Limb (tissue), 2 donors: ENCODE measurements at regions not wholly inside any gene's neighbourhood (a gene's known extent, or its start where the extent isn't known, plus 50 kb on each side); places are given as distances from the start of the nearest gene placed in this dataset.

Source experiments
- DNase-seq, 2 donors: peaks; one replicate each; pipeline ENCODE4 v3.0.0-alpha.2; 2016; ENCODE audit errors: extremely low spot score in 2 of 2

DNA sequence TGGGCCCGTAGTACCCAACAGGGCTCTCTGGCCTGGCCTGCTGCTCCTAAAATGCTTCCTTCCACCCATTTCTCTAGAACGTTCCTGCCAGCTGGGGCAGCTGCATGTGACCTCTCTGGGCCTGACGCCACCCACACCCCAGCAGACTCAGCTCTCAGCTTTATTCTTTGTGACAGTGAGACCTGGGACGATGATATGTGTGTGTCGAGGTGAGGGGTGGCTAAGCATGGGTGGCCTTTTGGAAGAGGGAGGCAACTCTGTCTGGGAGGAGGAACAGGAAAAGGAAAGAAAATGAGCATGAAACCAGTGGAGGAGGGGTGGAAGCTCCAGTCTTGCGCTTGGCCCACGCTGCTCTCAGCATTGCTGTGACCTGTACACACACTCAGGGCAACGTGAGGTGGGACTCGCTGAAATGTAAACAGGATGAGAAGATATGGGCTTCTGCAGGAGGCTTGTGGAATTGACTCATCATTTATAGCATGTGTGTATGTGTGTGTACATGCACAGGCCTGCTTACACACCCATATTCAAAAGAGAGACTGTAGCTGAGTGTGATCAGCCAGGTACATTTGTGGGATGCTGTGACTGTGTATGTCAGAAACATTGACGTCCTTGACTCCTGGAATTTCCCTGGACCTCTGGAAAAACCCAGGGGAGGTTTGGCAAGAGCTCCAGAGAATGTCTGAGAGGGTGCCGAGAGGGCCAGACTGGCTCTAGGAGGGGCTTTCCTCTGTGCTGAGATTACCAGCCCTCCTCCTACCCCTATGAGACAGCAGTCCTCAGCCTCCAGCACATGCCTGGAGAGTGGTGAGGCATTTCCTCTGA lies 137.9 kb downstream of the PJA1 start:
- no peak for DNase-seq

DNA sequence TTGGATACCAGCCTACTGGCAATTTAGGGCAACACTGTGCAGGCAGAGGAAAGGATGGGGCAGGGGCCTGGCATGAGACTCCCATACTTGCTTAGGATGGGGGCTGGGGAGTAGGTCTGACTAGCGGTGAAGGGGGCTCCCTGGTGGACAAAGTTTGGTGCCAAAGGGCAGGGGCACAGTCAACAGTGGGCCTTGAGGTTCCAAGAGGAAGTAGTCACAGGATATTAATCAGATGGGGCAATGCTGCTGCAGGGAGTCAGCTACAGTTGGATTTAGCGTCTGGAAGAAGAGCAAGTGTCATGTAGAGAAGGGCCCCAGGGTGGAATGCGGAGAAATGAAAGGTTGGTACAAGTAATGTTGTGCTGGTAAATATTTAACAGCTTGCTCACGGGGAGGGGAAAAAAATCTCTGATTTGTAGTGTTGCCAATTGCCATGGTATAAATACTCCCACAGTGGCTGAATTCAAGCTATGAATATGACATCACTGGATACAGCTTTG lies 139.4 kb downstream of the PJA1 start:
- no peak for DNase-seq

DNA sequence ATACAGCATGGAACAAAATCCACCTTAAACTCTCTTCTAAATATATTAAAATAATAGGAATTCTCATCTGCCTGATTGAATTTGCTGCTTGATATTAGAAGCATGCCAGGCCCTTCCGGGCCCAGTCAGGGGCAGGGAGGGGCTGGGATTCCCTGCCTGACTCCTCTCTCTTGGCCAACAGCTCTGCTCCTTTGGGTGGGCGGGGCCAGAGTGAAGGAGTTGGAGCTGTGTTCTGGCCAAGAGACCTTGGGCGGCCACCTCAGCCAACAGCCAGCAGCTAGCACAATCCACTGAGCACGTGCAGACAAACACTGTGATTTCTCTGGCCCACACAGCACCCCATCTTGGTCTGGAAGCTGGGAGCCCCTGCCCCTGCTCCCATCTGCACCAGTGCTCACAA lies 140.3 kb downstream of the PJA1 start:
- DNase-seq = peak in 1 of 2 donors; percentile 32

DNA sequence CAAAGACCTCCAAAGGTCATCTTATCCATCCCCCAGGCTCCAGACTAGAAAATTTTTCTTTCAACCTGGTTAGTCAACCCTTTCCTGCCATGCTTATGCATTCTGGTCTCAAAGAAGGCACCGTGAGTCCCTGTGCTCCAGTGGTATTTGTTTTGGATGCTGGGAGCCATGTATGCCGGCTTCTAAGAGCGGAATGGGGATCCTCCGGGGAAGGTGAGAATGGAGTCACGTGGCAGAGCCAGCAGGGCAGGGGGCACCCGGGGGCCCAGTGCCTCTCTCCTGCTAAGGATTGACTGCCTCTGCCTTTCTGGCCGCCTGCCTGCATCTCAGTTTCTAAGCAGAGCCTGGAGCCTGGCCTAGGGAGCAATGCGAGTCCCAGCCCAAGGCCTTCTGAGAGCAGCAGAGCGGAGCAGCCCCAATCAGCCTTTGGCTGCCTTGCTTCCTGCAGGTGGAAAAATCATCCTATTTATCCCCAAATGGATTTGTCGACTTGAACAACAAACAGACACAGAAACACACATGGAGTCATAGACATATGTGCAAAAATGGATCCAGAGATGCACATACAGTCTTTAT lies 141.0 kb downstream of the PJA1 start:
- DNase-seq = peak; percentile 27 to 28

DNA sequence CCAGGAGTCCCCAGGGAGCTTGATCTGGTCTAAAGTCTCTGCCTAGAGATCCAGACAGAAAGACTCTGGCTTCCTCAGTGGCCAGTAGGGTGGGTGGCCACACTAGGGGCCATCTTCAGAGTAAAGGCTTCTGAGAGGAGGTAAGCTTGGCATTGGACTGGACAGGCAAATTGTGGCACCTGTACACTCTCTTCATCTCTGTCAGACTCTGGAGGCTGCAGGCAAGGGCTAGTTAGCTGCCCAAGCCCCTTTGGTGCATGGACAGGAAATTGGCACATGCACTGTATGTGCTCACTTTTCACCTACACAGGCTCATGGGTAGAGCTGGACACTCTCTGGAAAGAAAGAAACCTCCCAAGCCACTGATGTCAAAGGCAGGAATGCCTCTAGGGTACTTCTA lies 142.8 kb downstream of the PJA1 start:
- no peak for DNase-seq

DNA sequence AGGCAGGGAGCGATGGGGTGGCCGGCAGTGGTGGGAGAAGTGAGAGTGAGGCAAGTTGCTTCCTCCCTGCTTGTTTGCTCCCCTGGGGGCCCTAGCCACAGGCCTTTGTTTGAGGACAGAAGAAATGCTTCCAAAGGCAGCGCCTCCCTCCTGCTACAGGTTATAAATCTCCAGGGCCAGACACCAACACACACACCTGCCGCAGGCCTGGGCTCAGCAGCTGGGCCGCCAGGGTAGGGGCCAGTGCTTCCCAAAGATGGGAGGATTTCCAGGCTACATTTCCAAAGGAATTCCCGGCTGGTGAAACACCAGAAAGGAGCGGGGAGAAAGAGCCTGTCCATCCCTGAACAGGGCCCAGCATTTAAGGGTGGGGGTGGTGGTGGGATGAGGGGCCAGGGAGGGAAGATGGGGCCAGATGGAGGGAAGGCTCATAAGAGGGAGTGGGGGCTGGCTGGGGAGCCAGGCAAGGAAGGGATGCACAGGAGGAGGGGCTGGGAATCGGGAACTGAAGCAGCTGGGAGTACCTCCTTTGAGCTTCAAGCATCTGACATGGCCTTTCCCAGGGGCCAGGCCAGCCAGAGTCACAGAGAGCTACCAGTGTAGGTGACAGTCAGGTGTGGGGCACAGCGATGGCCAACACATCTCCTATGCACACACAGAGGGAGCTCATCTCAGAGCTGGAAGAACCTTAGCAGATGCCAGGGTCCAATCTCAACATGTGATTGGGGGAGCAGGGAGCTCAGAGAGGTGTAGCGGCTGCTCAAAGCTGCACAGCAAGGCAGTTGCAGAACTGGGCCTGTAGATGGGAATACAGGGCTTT lies 143.9 kb downstream of the PJA1 start:
- DNase-seq = peak in 1 of 2 donors; percentile 12

DNA sequence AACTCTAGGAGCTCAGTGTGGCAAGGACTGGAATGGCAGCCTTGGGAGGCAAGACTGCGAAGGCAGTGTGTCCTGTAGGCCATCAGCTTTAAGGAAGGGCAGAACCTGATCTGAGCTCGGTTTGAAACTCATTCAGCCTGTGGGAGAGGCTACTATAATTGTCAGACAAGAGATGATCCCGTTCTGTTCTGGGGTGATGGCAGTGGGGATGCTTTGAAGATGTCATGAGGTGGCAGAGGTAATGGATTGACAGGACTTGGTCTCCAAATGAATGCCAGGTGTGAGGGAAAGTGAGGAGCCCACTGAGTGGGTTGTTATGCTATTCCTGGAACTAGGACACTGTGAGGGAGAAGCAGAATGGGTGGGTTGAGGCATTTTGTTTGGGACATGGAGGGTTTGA lies 144.9 kb downstream of the PJA1 start:
- DNase-seq = no peak

DNA sequence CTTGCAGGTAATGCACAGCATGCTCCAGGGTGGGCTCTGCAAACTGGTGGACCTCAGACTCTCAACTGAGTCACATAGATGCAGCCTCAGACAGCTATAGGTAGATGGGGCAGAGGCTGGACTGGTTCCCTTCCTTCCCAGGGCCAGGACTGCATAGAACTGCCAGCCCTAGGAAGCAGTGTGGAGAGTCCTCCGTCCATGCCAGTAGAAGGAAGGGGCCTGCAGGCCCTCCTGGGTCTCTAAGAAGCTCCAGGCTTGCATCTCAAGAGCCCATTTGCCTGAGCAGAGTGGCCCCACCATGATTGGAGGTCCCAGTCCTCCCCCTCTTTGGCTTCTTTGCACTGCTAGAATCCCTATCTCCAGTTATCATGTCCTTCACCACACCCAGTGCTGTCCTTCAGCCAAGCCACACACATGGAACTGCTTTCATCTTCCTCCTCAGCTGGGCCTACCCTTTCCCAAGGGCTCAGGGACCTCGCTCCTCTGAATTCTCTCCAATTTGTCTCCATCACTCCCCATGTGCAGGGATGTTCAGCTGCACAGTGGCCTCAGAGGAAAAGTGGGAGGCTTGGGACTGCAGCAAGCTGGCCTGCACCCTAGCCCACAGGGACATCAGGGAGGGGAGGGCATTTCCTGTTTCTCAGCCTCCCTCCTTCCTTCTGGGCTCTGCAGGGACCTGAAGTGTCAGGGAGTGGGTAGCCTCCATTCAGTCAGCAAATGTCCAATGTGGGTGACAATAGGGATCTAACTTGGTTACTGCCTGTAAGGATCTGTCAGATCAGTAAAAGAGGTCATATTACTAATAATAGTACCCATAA lies 146.0 kb downstream of the PJA1 start:
- no peak for DNase-seq

DNA sequence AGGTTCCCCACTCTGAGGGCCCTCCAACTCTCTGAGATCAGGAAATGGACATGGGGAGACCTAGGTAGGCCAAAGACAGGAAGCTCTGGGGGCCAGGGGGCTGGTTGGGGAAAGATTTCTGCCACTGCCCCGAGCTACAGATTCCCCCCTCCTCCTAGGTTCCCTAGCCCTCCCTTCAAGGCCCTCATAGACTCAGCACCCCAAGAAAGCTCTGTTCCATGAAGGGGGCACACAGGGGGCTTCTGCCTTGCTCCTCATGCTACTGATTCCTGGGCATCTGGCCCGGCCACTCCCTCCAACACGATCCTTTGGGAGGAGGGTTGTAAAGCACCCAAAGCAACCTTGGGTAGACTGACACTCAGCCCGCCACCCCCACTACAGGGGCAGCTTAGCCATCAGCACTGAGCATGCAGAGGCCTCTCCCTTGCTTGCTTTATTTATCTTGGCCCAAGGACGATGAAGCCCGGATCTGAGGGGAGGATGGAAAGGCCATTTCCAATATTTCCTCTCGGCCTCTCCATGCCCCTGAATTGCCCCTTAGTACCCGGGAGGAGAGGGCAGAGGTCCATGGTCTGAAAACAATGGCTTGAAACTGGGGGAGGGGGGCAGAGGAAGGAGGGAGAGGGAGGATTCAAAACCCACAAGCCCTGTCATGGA lies 146.7 kb downstream of the PJA1 start:
- DNase-seq = peak in 1 of 2 donors; percentile 14

DNA sequence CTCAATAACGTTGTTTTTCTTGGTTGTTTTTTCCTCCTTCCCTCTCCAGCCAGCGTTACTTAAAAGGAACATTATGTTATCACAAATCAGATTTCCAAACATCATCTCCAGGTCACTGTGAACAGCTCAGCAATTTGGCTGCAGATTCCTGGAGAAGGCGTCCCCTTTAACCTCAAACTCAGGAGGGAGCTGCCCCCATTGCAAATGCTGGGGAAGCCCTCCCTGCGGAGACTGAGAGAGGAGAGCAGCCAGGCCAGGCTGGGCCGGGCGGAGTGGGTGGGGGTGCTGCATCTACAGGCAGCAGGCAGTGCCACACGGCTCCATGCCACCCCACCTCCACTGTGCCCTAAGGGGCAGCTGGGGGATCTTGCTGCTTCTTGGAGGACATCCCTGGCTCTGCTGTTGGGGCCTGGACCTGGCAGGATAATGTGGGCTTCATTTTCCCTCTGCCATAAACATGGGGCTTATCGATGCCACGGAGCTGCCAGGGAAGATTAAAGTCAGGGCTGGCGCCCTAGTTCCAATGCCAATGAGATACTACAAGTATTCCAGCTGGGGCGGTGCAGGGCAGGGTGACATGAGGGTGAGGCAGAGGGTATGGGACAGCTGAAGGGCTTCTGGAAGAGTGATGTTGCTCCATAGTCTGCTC lies 148.8 kb downstream of the PJA1 start:
- DNase-seq = peak in 1 of 2 donors; percentile 19

DNA sequence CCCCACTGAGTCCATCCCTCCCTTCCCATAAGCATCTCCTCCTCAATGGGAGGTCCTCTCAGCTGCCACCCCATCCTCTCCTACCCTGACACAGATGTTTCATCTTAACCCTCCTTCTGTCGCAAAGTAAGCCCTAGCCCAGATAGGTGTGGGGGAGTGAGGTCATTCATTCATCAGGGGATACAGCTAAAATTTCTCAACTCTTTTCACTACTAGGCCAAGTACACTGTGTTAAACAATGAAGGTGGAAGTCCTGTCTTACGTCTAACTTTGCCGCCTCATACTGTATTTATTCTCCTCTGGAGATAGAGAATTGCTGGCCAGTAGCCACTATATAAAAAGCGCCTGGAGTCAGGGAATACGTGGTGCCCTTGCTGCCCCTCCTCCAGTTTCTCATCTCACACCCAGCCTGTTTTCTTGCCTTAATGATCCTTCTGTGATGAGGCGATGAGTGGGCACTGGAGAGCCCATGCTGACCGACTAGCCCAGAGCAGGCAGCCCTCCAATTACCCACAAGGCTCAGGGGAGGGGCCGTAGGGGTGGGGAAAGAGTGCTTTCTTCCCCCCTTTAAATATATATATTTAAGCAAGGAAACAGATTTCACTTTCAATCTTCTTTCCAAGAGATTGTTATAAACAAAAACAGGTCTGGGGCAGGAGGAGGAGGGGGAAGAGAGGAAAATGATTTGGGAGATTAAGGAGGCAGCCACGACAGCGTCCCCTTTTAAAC lies 149.5 kb downstream of the PJA1 start:
- peak in 1 of 2 donors; percentile 12 for DNase-seq

DNA sequence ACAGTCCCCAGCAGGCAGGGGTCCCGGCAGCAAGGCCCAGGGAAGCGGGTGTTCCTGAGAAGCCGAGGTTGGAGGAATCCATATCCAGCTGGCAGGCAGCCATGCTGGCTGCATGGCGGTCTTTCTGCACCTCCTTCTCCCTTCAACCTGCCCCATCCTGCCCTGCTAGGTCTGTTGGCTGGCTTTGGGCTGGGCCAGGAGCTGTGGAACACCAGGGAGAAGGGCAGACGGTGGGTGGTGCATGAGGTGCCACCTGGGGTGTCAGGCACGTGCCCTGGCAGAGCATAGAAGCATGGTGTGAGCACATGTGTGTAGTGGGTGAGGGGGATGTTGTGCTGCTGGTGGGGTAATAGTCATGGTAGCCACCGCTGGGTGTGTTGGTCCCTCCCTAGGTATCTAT lies 150.1 kb downstream of the PJA1 start:
- DNase-seq = peak in 1 of 2 donors; percentile 35

DNA sequence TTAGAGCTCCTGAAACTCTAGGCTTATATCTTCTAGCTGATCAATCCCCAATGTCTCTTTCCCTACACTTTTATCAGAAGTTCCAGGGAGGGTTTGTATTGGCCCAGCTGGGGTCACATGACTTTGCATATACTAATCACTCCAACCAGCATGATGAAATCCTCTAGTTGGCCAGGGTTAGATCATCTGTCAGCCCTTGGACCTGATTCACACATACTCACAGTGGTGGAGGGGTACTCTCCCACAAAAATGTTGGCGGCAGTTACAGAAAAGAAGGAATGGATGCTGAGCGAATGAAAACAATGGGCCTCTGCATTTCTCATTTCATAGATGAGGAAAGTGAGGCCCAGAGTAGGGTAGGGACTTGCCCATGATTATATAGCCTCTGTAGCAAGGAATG lies 151.1 kb downstream of the PJA1 start:
- no peak for DNase-seq

DNA sequence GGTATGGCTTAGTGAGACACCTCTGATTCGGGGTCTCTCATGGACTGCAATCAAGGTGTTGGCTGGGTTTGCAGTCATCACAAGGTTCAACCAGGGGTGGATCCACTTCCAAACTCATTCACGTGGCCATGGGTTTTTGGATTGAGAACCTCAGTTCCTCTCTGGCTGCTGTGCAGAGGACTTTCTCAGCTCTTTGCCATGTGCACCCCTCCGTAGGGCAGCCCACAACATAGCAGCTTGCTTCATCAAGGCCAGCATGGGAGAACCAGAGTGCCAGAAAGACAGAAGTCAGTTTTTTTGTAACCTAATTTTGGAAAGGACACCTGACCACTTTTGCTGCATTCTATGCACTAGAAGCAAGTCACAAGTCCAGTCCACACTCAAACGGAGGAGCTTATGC lies 154.9 kb downstream of the PJA1 start:
- DNase-seq = peak in 1 of 2 donors; percentile 6

DNA sequence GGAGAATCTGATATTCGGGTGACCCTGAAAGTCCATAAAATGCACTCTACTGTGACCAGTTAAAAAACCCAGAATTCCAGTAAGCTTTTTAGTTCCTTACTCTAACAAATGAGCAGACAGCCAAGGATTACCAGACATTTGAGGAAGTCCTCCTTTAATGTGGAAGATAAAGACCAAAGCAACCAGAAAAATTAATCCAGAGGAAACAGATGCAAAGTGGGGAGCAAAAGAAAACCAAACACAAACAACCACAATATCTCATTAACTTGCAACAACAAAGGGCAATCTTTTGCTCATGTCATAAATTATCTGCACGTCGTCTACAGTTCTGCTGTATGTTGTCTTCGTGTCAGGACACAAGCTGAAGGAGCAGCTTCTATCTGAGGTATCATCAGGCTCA lies 164.4 kb downstream of the PJA1 start:
- no peak for DNase-seq

DNA sequence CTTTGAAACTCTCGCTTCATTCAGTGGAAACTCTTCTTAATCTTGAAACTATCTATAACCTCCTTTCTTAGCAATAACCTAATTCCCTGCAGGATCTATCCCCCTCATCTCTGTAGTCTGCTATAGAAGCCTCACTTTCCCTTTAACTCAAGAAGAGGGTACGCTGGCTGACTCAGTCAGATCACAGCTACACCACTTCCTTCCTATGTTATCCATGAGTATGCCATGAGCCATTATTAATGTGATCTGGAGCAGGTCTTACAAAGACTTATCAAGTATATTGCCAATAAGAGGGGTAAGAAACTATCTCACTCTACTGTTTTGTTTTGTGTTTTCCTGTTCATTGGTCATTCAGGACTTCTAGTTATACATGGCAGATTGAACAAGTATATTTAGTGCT lies 165.3 kb downstream of the PJA1 start:
- no peak for DNase-seq

DNA sequence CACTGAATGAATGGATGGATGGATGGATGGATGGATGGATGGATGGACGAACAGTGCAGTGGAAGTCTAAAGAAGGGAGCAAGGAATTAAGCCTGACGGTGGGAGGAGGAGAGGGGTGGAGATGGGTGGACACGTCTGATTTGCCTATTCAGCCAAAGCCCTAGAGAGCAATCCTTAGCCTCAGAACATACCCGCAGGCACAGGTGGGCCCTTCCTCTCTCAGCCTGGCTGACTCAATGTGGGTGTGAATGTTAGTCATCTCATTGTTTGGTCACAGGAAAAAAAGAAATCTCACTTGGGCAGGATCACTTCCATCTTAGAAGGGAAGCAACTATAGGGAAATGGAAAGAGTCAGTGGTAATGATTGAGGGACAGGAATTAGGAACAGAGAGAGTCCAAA lies 165.9 kb downstream of the PJA1 start:
- no peak for DNase-seq

DNA sequence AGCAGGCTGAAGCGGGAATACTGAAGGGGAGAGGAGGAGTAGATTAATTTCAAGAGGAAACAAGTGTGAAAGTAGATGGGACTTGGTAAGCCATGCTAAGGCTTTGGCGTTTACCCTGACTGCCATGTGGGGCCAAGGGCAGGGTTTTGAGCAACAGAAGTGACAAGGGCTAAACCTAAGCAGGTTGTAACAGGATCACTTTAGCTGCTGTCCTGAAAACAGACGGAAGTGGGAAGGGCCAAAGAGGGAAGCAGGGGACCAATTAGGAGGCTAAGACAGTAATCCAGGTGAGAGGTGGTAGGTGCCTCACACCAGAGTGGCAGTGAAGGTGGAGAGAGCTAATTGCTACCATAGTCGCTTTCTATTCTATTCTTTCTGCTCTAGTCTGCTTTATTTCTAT lies 166.5 kb downstream of the PJA1 start:
- peak in 1 of 2 donors; percentile 14 for DNase-seq

DNA sequence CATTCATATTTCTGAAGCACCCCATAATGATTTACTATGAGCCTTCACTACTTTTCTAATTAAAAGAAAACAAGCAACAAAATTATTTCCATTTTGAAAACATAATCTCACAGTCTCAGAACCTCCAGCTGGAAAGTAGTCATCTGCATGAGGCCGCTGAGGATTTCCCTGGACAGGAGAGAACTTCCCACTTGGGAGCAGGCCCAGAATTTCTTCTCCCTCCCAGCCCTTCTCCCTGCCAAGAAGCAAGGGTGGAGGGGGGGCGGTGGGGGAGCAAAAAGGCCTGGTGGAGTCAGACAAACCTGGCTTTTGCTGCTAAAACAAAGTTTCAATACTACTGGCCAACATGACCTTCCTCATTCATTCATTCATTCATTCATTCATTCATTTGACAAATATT lies 167.3 kb downstream of the PJA1 start:
- peak in 1 of 2 donors; percentile 33 for DNase-seq

DNA sequence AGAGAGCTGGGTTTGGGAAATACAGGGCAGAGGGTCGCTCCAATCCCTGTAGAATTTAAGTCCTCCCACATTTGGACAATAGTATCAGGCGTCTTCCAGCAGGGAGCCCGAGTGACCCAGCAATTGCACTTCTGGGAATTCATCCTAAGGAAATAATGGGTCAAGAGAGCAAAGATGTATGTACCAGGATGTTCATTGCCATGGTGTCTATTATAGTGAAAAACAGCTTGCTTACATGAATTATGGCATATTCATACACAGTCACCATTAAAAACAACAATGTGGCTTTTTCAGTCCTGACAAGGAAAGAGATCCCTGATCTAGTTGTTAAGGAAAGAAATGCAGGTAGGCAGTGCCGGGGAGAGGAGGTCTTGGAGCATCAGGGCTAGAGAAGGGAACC lies 167.7 kb downstream of the PJA1 start:
- peak in 1 of 2 donors; percentile 4 for DNase-seq
